OCI-M1 (cell line): ENCODE measurements at regions not wholly inside any gene's neighbourhood (a gene's known extent, or its start where the extent isn't known, plus 50 kb on each side); places are given as distances from the start of the nearest gene placed in this dataset.
"Not testable (repeated sequence)": the region's sequence is repeated elsewhere in the genome, so short reads cannot be mapped to it uniquely, and the experiment has no call there.

Experiments
- DNase-seq: peaks from one replicate; lab custom pipeline; 2025; lab: John Stamatoyannopoulos, UW

- no peak for DNase-seq
Observed at GRCh38 chrX:43225626-43226328, 430.3 kb upstream of the MAOA start.

GRCh38 chrX:43238461-43238945 lies 417.6 kb upstream of the MAOA start:
- no peak for DNase-seq

DNA sequence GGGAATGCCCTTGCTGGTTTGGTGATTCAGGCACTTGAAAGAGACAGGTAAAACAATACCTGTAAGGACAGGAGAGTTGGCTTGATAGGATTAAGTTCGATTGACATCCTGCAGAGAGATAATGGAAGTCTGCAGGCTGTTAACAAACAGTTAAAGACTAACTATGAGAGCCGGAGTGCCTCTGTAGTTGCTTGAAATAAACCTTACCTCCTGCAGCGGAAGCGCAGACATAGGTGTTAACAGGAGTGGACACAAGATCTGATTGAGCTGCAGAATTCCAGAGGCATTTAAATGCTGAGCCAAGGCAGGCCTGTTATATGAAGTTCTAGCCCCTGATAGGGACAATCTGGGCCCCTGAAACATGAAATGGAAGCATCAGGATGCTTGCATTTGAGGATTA lies 416.7 kb upstream of the MAOA start:
- no peak for DNase-seq

GRCh38 chrX:43255596-43255995 lies 400.5 kb upstream of the MAOA start:
- DNase-seq = no peak

DNA sequence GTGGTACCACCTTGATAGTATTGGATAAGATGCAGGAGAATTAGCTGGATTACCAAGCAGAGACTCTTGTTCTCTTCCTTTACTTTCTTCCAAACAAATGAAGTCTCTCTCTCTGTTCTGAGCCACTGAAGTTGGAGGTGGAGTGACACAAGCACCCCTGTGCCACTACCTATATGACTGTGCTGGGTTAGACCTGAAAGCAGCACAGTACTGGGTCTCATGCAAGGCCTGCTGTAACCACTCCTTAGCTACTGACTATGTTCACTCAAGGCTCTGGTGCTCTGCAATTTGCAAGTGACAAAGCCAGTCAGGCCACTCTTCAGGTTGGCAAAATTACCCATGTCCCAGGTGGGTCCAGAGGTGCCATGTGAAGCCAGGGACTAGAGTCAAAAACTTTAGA lies 389.6 kb upstream of the MAOA start:
- no peak for DNase-seq

GRCh38 chrX:43267652-43268051 lies 388.4 kb upstream of the MAOA start:
- DNase-seq = no peak

DNA sequence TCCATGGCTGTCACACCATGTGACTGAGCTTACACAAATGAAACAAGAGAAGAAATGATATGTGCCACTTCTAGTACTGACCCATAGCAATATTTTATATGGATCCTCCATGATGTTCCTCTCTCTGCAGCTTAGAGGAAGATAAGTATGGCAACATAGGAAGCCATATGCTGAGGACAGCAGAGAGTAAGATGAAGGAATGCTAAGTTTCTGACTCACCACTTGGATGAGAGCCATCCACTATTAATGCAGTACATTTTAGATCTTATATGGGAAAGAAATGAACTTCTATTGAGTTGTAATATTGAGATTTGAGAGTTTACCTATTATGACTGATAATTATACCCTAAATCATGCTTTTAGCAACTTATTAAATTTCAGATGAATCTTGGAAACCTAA lies 386.9 kb upstream of the MAOA start:
- DNase-seq = no peak

- no peak for DNase-seq
Observed at GRCh38 chrX:43277879-43278278, 378.2 kb upstream of the MAOA start.

DNA sequence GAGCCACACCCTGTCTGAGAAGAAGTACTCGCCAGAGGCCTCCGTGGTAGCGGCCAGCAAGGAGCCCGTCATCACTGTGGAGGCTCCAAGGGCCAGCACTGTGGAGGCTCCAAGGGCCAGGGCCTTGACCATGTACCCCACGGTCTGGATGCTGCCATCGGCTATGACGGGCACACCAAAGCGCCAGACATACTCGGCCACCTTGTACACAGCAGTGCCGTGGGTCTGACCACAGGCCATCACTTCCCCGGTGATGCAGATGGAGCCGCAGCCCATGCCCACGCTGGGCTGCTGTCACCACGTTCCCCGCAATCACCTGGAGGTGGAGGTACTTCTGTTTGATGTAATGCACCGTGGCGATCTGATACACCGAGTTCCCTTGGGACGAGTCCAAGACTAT lies 377.7 kb upstream of the MAOA start:
- no peak for DNase-seq

- no peak for DNase-seq
Observed at GRCh38 chrX:43279341-43279808, 376.7 kb upstream of the MAOA start.

DNA sequence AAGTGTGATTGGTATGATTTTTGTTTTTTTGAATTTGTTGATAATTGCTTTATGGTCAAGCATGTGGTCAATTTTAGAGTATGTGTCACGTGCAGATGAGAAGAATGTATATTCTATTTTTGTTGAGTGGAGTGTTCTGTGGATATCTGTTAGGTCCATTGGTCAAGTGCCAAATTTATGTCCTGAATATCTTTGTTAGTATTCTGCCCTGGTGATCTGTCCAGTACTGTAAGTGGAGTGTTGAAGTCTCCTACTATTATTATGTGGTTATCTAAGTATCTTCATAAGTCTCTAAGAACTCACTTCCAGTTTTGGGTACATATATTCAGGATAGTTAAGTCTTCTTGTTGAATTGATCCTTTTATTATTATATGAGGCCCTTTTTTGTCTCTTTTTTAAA lies 372.9 kb upstream of the MAOA start:
- DNase-seq = no peak

- DNase-seq = not testable (repeated sequence)
Observed at GRCh38 chrX:43311625-43312024, 344.5 kb upstream of the MAOA start.

DNA sequence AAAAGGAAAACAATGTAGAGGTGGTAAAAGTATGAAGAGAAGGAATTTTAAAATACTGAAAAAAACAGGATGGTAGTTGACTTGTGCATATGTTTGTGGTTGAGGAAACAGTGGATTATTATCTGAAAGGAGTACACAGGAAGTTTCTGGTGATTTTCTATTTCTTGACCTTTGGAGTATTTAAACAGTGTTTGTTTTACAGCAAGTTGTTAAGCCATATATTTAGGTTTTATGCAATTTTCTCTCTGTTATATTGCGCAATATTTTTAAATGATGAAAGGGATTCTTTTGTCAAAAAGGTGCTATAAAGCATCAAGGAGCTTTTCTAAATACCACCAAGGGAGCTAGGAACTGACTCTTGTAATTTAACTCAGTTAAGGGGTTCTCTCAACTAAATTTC lies 343.1 kb upstream of the MAOA start:
- DNase-seq = no peak

DNA sequence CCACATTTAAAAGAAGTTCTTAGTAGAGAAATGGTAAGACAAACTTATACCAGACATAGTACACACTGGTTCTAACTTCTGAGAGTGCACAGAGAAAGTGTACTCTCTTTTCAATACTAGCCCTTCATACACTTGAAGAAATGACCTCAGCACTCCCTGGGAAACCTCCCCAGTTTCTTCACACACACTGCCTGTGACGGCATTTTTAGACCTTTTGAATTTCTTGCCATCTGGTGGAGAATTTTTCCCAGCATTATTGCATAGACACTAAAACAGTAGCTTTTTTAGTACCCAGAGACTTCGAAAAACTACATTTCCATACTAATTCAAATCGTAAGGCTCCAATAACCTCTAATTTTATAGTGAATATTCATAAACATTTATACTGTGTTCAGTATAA lies 341.6 kb upstream of the MAOA start:
- DNase-seq = no peak

- no peak for DNase-seq
Observed at GRCh38 chrX:43315622-43316021, 340.5 kb upstream of the MAOA start.

- no peak for DNase-seq
Observed at GRCh38 chrX:43316146-43316545, 340.0 kb upstream of the MAOA start.

DNA sequence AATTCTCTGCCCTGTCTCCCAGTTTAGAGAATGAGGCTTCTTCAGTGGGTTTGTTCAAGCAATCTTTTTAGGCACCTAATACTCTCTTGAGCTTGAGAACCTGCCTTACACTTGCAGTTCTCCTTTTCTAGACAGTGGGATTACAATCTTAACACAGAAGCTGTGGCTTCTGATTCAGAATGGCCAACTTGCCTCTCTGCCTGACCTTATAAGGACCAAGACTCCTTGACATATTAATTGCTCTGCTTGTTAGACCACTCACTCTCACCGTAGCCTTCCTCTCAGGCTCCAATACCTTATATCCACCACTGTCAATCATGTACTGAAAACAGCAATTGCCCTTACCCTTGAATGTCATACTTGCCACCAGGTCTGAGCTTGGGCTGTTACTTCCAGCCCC lies 338.7 kb upstream of the MAOA start:
- peak; percentile 4 for DNase-seq

DNA sequence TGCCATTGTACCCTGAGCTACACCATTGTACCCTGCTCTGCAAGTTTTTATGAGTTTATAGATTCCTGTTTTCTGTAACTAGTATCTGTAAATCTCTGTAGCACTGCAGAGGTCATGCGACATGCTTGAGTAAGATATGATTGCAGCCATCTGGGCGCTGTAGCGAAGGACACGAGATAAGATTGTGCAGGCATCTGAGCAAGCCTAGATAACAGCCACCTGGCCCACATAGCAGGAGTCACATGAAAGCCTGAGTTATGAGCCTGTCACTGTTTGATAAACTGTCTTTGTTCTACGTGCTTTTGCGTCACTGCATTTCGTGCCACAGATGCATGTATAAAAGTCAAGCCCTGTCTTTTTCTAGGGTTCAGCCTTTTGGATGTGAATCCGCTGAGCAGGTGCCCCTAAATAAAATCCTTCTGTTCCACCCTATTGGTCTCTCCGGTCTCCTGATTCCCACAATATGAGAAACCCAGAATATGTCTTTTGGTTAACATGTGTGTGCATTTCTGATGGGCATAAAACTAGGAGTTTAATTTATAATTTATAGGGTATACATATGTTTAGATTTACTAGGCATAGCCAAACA lies 327.6 kb upstream of the MAOA start:
- peak; percentile 5 for DNase-seq

DNA sequence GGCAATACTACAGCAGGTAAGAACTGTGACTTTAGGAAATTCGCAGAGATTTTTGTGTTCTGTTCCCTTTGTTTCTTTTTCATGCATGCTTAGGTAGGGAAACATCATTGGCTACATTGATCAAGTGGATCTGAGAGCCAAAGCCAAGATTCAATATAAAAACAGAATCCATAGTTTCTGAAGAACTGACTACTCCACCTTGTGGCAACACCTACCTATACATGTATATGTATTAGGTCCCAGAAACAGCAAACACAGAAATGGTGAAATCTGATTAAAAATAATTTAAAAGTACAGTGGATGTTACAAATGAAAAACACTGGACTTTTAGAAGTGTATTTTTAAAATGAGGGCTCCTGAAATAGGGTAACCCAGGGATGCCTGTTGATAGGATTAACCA lies 322.6 kb upstream of the MAOA start:
- DNase-seq = no peak

DNA sequence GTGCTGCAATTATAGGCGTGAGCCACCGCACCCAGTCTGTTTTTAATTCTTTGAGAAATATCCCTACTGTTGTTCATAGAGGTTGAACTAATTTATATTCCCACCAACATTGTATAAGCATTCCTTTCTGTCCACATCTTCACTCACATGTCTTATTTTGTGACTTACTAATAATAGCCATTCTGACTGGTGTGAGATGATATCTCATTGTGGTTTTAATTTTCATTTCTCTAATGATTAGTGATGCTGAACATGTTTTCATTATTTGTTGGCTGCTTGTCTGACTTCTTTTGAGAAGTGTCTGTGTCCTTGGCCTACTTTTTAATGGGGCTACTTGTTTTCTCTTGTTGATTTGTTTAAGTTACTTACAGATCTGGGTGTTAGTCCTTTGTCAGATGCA lies 310.9 kb upstream of the MAOA start:
- no peak for DNase-seq

- DNase-seq = peak; percentile 66
Observed at GRCh38 chrX:43349363-43349762, 306.7 kb upstream of the MAOA start.

DNA sequence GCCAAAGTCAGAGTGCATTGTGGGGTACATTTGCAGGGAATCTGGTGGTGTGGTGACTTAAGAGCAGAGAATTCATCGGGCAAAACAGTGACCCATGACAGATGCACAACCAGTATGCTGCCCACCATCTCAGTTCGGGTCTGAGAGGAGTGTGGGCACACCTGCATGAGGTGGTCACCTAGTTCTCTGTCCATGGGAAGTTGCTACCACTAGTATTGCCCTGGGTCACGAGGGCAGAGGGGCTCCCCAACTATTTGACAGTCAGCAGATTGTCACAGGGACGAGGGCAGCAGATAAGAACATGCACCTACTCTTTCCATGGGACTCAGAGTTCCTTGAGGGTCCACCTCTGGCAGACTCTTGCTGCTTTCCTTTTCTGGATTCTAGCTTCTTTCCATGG lies 305.2 kb upstream of the MAOA start:
- DNase-seq = no peak

- DNase-seq = no peak
Observed at GRCh38 chrX:43357741-43358140, 298.4 kb upstream of the MAOA start.

DNA sequence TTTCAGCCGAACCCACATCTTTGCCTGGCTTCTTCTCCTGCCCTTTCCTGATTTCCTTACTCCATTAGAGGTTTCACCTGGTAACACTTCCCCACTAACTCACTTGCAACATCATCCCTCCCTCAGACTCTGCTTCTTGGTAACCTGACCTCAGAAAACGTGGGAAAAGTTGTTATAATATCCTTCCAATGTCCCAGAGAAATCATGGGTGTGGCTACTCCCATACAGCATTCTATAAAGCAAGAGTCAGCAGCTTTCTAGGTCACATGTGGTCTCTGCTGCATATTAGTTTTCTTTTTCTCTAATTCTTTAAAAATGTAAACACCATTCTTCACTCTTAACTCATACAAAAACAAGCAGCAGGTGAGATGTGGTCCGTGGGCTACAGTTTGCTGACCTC lies 283.1 kb upstream of the MAOA start:
- no peak for DNase-seq
